Panc1 (cell line): ENCODE measurements at regions not wholly inside any gene's neighbourhood (a gene's known extent, or its start where the extent isn't known, plus 50 kb on each side); places are given as distances from the start of the nearest gene placed in this dataset.

Experiments used
- ATAC-seq: fragments of 200-7000 bp; cut with Tn5 transposase; 2 replicates; pipeline ENCODE4 v1.9.1; 2020; ENCODE audit warnings: mild to moderate bottlenecking, moderate library complexity
- BruUV-seq: library from RNA; stranded (reverse); fragments of 400-500 nt; replicated peaks from 2 replicates; lab custom pipeline; 2021; lab: Mats Ljungman, UMichigan
- CTCF ChIA-PET: fragments of 300-600 bp; sonication (Branson Sonifier 250); formaldehyde crosslinking; loops from one replicate; lab custom pipeline; 2022; ENCODE audit warnings: antibody characterized with exemption; lab: Charles Lee
- POLR2A ChIA-PET: fragments of 300-600 bp; sonication (Branson Sonifier 250); formaldehyde crosslinking; loops from one replicate; lab custom pipeline; 2022; ENCODE audit warnings: antibody characterized with exemption; lab: Charles Lee
- DNase-seq: peaks from one replicate; pipeline ENCODE4 v3.0.0-alpha.2; 2010; ENCODE audit warnings: low read depth, low spot score
- H3K27ac ChIP-seq: 2 replicates; pipeline ENCODE4 v1.5.1; 2011; ENCODE audit warnings: mild to moderate bottlenecking, low read length, inconsistent platforms
- H3K27me3 ChIP-seq: fragments of 200-500 bp; sonication (Bioruptor generic); 2 replicates; pipeline ENCODE4 v1.6.0; 2014; ENCODE audit warnings: low read length, inconsistent platforms; ENCODE audit not compliant: control insufficient read depth, insufficient read depth
- H3K36me3 ChIP-seq: fragments of 200-500 bp; sonication (Bioruptor generic); 2 replicates; pipeline ENCODE4 v1.5.1; 2014; ENCODE audit warnings: inconsistent platforms, mild to moderate bottlenecking, low read length, moderate library complexity; ENCODE audit not compliant: control insufficient read depth, insufficient read depth
- H3K4me1 ChIP-seq: 2 replicates; pipeline ENCODE4 v1.5.1; 2011; ENCODE audit warnings: inconsistent platforms, mild to moderate bottlenecking, low read length, moderate library complexity; ENCODE audit not compliant: control insufficient read depth, insufficient read depth
- H3K4me3 ChIP-seq, 2 experiments: 2 replicates each; pipeline ENCODE4 v1.5.1; 2011 to 2012; ENCODE audit warnings: low read depth in 2 of 2, low read length in 2 of 2, mild to moderate bottlenecking in 2 of 2, inconsistent platforms in 1 of 2, moderate library complexity in 1 of 2
- H3K9me3 ChIP-seq: fragments of 200-500 bp; sonication (Bioruptor generic); 2 replicates; pipeline ENCODE4 v1.5.1; 2014; ENCODE audit warnings: low read depth, mild to moderate bottlenecking, inconsistent platforms, low read length, moderate library complexity; ENCODE audit not compliant: control insufficient read depth, insufficient read depth
- CTCF ChIP-seq: fragments of 450-650 bp; IDR thresholded peaks from 2 replicates; pipeline ENCODE4 v1.5.1; 2017; ENCODE audit warnings: mild to moderate bottlenecking
- POLR2AphosphoS5 ChIP-seq: IDR thresholded peaks from 2 replicates; pipeline ENCODE4 v1.6.1; 2012; ENCODE audit warnings: mild to moderate bottlenecking, low read depth, low read length, moderate library complexity
- REST ChIP-seq, 2 experiments: IDR thresholded peaks; 2 replicates each; pipeline ENCODE4 v1.6.1; 2011 to 2012; ENCODE audit warnings: low read depth in 2 of 2, control low read depth in 1 of 2, low read length in 1 of 2, mild to moderate bottlenecking in 1 of 2, moderate library complexity in 1 of 2; ENCODE audit not compliant: insufficient read depth in 1 of 2
- SIN3A ChIP-seq: IDR thresholded peaks from 2 replicates; pipeline ENCODE4 v1.6.1; 2012; ENCODE audit warnings: low read depth, mild to moderate bottlenecking, low read length, moderate library complexity, borderline replicate concordance; ENCODE audit not compliant: insufficient read depth
- TCF7L2 ChIP-seq: IDR thresholded peaks from 2 replicates; pipeline ENCODE4 v1.6.1; 2011; ENCODE audit warnings: mild to moderate bottlenecking, low read depth, low read length, inconsistent platforms
- in situ Hi-C: cut with HindIII; loops from 2 replicates; pipeline ENCODE4 v1.10.0; 2016; ENCODE audit warnings: low sequenced_read_pairs, low pct_unique_long_range_greater_than_20kb
- intact Hi-C: fragments of 100-400 bp; cut with micrococcal nuclease; formaldehyde crosslinking; loops from one replicate; pipeline ENCODE4 v1.10.0; 2022; ENCODE audit not compliant: unreplicated experiment

GRCh38 chr3:94195381-94195780 lies 132.5 kb downstream of the NSUN3 start:
- BruUV-seq: no TSS peak
- ChIA-PET POLR2A (no interaction called here), CTCF (interaction anchor here (0.6 kb wide), 1 partner anchor 73 kb away, joined by 4 read pairs; no protein-coding TSS in a partner anchor)
- H3K36me3 ChIP-seq: no peaks in the 10 kb centered on the region
- no peak overlapping the region for H3K4me3 ChIP-seq
- H3K27ac ChIP-seq: no peak overlapping the region
- in situ Hi-C loops: no loop called here
- H3K27me3 ChIP-seq: no peaks in the 10 kb centered on the region
- ATAC-seq (no peak), DNase-seq (no peak)
- no peaks in the 10 kb centered on the region for H3K9me3 ChIP-seq
- H3K4me1 ChIP-seq: no peaks in the 10 kb centered on the region
- intact Hi-C loops: no loop called here
- TF ChIP-seq REST (IDR thresholded peaks at IDR 0.05; ENCODE audit: insufficient read depth in 1 of 2, low read depth in 2 of 2, low read length in 1 of 2) (no peak), POLR2AphosphoS5 (no peak), SIN3A (no peak), TCF7L2 (no peak), CTCF (no peak)

GRCh38 chr3:94206291-94206690 lies 143.4 kb downstream of the NSUN3 start:
- no peak for DNase-seq
- Histone ChIP-seq H3K27me3 (no peaks in the 10 kb centered on the region), H3K4me3 (no peak overlapping the region), H3K9me3 (no peaks in the 10 kb centered on the region), H3K4me1 (no peaks in the 10 kb centered on the region), H3K27ac (no peak overlapping the region), H3K36me3 (no peaks in the 10 kb centered on the region)
- TF ChIP-seq POLR2AphosphoS5 (no peak), CTCF (no peak), TCF7L2 (no peak), REST (IDR thresholded peaks at IDR 0.05; ENCODE audit: insufficient read depth in 1 of 2, low read depth in 2 of 2, low read length in 1 of 2) (no peak), SIN3A (no peak)
- ChIA-PET CTCF (no interaction called here), POLR2A (no interaction called here)
- no TSS peak for BruUV-seq
- in situ Hi-C loops (no loop called here), intact Hi-C loops (no loop called here)
- no peak for ATAC-seq
